D721Med (cell line): ENCODE measurements at regions not wholly inside any gene's neighbourhood (a gene's known extent, or its start where the extent isn't known, plus 50 kb on each side); places are given as distances from the start of the nearest gene placed in this dataset.

Experiments used
- DNase-seq: peaks from one replicate; pipeline ENCODE4 v3.0.0; 2011; ENCODE audit warnings: low spot score; ENCODE audit not compliant: insufficient read length
- FAIRE-seq: peaks from 2 replicates; lab custom pipeline; 2011; peaks lifted over from hg19 to GRCh38; lab: Jason Lieb, UNC
- TF ChIP-seq, protein P1 (sequence below): IDR thresholded peaks from 2 replicates; pipeline ENCODE4 v1.5.1; 2012; ENCODE audit warnings: mild to moderate bottlenecking, control low read depth; ENCODE audit not compliant: insufficient read depth; ENCODE audit errors: missing control alignments

GRCh38 chr9:86500667-86501435 lies 146.6 kb upstream of the TUT7 start:
- FAIRE-seq (no peak), DNase-seq (no peak)
- TF ChIP-seq, protein P1, sequence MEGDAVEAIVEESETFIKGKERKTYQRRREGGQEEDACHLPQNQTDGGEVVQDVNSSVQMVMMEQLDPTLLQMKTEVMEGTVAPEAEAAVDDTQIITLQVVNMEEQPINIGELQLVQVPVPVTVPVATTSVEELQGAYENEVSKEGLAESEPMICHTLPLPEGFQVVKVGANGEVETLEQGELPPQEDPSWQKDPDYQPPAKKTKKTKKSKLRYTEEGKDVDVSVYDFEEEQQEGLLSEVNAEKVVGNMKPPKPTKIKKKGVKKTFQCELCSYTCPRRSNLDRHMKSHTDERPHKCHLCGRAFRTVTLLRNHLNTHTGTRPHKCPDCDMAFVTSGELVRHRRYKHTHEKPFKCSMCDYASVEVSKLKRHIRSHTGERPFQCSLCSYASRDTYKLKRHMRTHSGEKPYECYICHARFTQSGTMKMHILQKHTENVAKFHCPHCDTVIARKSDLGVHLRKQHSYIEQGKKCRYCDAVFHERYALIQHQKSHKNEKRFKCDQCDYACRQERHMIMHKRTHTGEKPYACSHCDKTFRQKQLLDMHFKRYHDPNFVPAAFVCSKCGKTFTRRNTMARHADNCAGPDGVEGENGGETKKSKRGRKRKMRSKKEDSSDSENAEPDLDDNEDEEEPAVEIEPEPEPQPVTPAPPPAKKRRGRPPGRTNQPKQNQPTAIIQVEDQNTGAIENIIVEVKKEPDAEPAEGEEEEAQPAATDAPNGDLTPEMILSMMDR, result no peak

DNA sequence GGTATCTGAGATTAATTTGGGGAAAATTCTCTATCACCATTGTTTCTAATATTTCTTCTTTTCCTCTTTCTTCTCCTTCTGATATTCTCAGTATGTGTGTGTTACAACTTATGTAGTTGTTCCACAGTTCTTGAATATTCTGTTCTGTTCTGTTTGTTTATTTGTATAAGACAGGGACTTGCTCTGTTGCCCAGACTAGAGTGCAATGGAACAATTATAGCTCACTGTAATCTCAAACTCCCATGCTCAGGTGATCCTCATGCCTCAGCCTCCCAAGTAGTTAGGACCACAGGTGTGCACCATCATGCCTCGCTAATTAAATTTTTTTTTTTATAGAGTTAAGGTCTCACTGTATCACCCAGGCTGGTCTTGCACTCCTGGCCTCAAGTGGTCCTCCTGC lies 145.8 kb upstream of the TUT7 start:
- DNase-seq (no peak), FAIRE-seq (no peak)
- TF ChIP-seq, protein P1, result no peak

DNA sequence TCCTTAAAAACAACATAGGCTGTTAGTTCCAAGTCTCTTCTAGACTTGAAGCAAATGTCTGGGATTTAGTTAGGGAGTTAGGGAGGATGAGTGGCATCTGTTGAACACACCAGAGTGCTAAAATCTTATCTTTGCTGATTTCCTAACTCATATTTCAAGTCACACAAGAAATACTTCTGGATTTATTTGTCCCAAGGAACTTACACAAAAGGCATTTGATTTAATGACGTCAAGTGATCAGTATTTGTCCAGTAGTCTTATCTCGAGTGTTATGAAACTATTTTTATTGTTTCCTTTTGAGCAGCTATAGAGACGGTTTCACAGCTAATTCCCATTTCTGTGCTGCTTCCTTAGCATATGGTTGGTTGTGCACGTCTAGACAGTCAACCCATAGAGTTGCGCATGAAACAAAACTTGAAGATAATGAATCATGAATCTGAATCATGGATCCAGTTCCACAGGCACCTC lies 140.5 kb upstream of the TUT7 start:
- DNase-seq (no peak), FAIRE-seq (no peak)
- TF ChIP-seq, protein P1, result no peak

- DNase-seq, result no peak
- no peak for FAIRE-seq
- TF ChIP-seq, protein P1, result no peak
These were observed 137.5 kb upstream of the TUT7 start for GRCh38 chr9:86491468-86492266.

GRCh38 chr9:86488794-86489193 lies 134.6 kb upstream of the TUT7 start:
- no peak for FAIRE-seq

DNA sequence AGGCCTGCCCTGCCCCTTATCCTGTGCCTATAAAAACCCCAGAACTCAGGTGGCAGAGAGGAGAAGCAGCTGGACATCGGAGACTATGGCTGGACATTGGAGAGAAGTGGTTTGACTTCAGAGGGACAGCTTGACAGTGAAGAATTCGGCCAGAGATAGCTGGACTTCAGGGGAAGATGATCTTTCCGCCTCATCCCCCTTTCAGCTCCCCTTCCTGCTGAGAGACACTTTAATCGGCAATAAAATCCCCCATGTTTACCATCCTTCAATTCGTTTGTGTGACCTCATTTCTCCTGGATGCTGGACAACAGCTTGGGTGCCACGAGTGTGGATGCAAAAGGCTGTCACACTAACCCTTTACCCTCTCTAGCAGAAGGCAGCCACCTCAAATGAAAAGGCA lies 134.1 kb upstream of the TUT7 start:
- FAIRE-seq, result no peak
- DNase-seq, result no peak
- TF ChIP-seq, protein P1, result no peak

More at GRCh38 chr9:86488794-86489193, 134.6 kb upstream of the TUT7 start:
- TF ChIP-seq, protein P1, result no peak
- no peak for DNase-seq
